ENCODE measurements at regions not wholly inside any gene's neighbourhood (a gene's known extent, or its start where the extent isn't known, plus 50 kb on each side); places are given as distances from the start of the nearest gene placed in this dataset.

GRCh38 chr2:151157000-151157735 is 104.5 kb downstream of the RBM43 start:
- ATAC-seq: no peak
- no peak for DNase-seq (ENCODE audit: low spot score)

GRCh38 chr2:151156431-151156830 is 105.2 kb downstream of the RBM43 start:
- ATAC-seq: no peak
- DNase-seq (ENCODE audit: low spot score): no peak

GRCh38 chr2:151153601-151154000 is 108.1 kb downstream of the RBM43 start:
- ATAC-seq (no peak), DNase-seq (ENCODE audit: low spot score) (no peak)

- no peak for ATAC-seq
These were observed 111.0 kb downstream of the RBM43 start for GRCh38 chr2:151150331-151151320.

GRCh38 chr2:151138507-151138906 is 123.2 kb downstream of the RBM43 start:
- DNase-seq (ENCODE audit: low spot score) (no peak), ATAC-seq (no peak)

More at GRCh38 chr2:151150331-151151320, 111.0 kb downstream of the RBM43 start:
- DNase-seq (ENCODE audit: low spot score): no peak

GRCh38 chr2:151137526-151137925 is 124.1 kb downstream of the RBM43 start:
- DNase-seq (ENCODE audit: low spot score): no peak
- no peak for ATAC-seq

GRCh38 chr2:151120011-151120410 is 141.7 kb downstream of the RBM43 start:
- ATAC-seq (no peak), DNase-seq (ENCODE audit: low spot score) (no peak)

- ATAC-seq: no peak
- no peak for DNase-seq (ENCODE audit: low spot score)
These were observed 142.3 kb downstream of the RBM43 start for GRCh38 chr2:151119374-151119773.

GRCh38 chr2:151118269-151118668 is 143.4 kb downstream of the RBM43 start:
- ATAC-seq (no peak), DNase-seq (ENCODE audit: low spot score) (no peak)

- DNase-seq (ENCODE audit: low spot score) (no peak), ATAC-seq (no peak)
These were observed 146.8 kb downstream of the RBM43 start for GRCh38 chr2:151114874-151115273.

- ATAC-seq (no peak), DNase-seq (ENCODE audit: low spot score) (no peak)
These were observed 148.3 kb downstream of the RBM43 start for GRCh38 chr2:151113318-151113717.

- no peak for DNase-seq (ENCODE audit: low spot score)
- ATAC-seq: no peak
These were observed 149.9 kb downstream of the RBM43 start for GRCh38 chr2:151111599-151112278.

GRCh38 chr2:151106805-151107506 is 154.7 kb downstream of the RBM43 start:
- ATAC-seq: no peak

GRCh38 chr2:151103551-151103950 is 158.1 kb downstream of the RBM43 start:
- DNase-seq (ENCODE audit: low spot score) (no peak), ATAC-seq (no peak)

More at GRCh38 chr2:151106805-151107506, 154.7 kb downstream of the RBM43 start:
- DNase-seq (ENCODE audit: low spot score): no peak

- ATAC-seq (no peak), DNase-seq (ENCODE audit: low spot score) (no peak)
These were observed 159.4 kb downstream of the RBM43 start for GRCh38 chr2:151102226-151102625.

GRCh38 chr2:151098841-151099240 is 162.8 kb downstream of the RBM43 start:
- ATAC-seq (no peak), DNase-seq (ENCODE audit: low spot score) (no peak)

- DNase-seq (ENCODE audit: low spot score): no peak
- no peak for ATAC-seq
These were observed 163.8 kb downstream of the RBM43 start for GRCh38 chr2:151097895-151098294.

GRCh38 chr2:151097128-151097527 is 164.5 kb downstream of the RBM43 start:
- ATAC-seq (no peak), DNase-seq (ENCODE audit: low spot score) (no peak)

GRCh38 chr2:151096235-151096634 is 165.4 kb downstream of the RBM43 start:
- DNase-seq (ENCODE audit: low spot score) (no peak), ATAC-seq (no peak)

GRCh38 chr2:151095463-151095862 is 166.2 kb downstream of the RBM43 start:
- ATAC-seq: no peak
- DNase-seq (ENCODE audit: low spot score): no peak

GRCh38 chr2:151091583-151091982 is 170.1 kb downstream of the RBM43 start:
- ATAC-seq: no peak

More at GRCh38 chr2:151091583-151091982, 170.1 kb downstream of the RBM43 start:
- no peak for DNase-seq (ENCODE audit: low spot score)

All from left lobe of liver (tissue), 2 donors.